OCI-LY7 (cell line): ENCODE measurements at regions not wholly inside any gene's neighbourhood (a gene's known extent, or its start where the extent isn't known, plus 50 kb on each side); places are given as distances from the start of the nearest gene placed in this dataset.

Source experiments
- CTCF ChIP-seq: fragments of 200-600 bp; sonication (generic); conservative IDR thresholded peaks from 2 replicates; pipeline ENCODE4 v1.5.1; 2014; ENCODE audit warnings: mild to moderate bottlenecking, antibody characterized with exemption, low read length, moderate library complexity, mixed read lengths
- EZH2phosphoT487 ChIP-seq: fragments of 200-600 bp; sonication (generic); IDR thresholded peaks from 2 replicates; pipeline ENCODE4 v1.6.1; 2018; ENCODE audit warnings: low read depth, borderline replicate concordance, mild to moderate bottlenecking, mixed run types, antibody characterized with exemption, low read length, moderate library complexity, mixed read lengths

GRCh38 chr6:145557474-145557873 lies 177.8 kb downstream of the EPM2A start:
- TF ChIP-seq CTCF (no peak), EZH2phosphoT487 (no peak)
